KMS-11 (cell line): ENCODE measurements at regions not wholly inside any gene's neighbourhood (a gene's known extent, or its start where the extent isn't known, plus 50 kb on each side); places are given as distances from the start of the nearest gene placed in this dataset.

ENCODE experiments used
- H2AFZ ChIP-seq: fragments of 200-600 bp; sonication (generic); 2 replicates; pipeline ENCODE4 v1.6.1; 2016; ENCODE audit warnings: antibody characterized with exemption, mixed run types, low read depth
- H3K27ac ChIP-seq: fragments of 200-600 bp; sonication (generic); 2 replicates; pipeline ENCODE4 v1.6.1; 2016; ENCODE audit warnings: mild to moderate bottlenecking, mixed run types
- H3K27me3 ChIP-seq: fragments of 200-600 bp; sonication (generic); 2 replicates; pipeline ENCODE4 v1.6.1; 2017; ENCODE audit warnings: mild to moderate bottlenecking, low read depth, mixed run types, moderate library complexity; ENCODE audit not compliant: insufficient read depth
- H3K36me3 ChIP-seq: fragments of 200-600 bp; sonication (generic); 2 replicates; pipeline ENCODE4 v1.6.1; 2017; ENCODE audit warnings: mild to moderate bottlenecking, mixed run types; ENCODE audit not compliant: insufficient read depth
- H3K4me1 ChIP-seq: fragments of 200-600 bp; sonication (generic); 2 replicates; pipeline ENCODE4 v1.6.1; 2016; ENCODE audit warnings: mild to moderate bottlenecking, low read depth, mixed run types; ENCODE audit not compliant: poor library complexity, severe bottlenecking
- H3K4me2 ChIP-seq: fragments of 200-600 bp; sonication (generic); 2 replicates; pipeline ENCODE4 v1.7.0; 2016; ENCODE audit warnings: mild to moderate bottlenecking, mixed run types
- H3K4me3 ChIP-seq: fragments of 200-600 bp; sonication (generic); IDR thresholded peaks from 2 replicates; pipeline ENCODE4 v1.6.1; 2017; ENCODE audit warnings: low read depth, low read length, mixed read lengths; ENCODE audit not compliant: insufficient read depth
- H3K79me2 ChIP-seq: fragments of 200-600 bp; sonication (generic); 2 replicates; pipeline ENCODE4 v1.6.1; 2016; ENCODE audit warnings: low read depth, mixed run types; ENCODE audit not compliant: insufficient read depth
- H3K9ac ChIP-seq: fragments of 200-600 bp; sonication (generic); 2 replicates; pipeline ENCODE4 v1.6.1; 2016; ENCODE audit warnings: mild to moderate bottlenecking, mixed run types
- H4K20me1 ChIP-seq: fragments of 200-600 bp; sonication (generic); 2 replicates; pipeline ENCODE4 v1.6.1; 2016; ENCODE audit warnings: mild to moderate bottlenecking, mixed run types; ENCODE audit not compliant: insufficient read depth
- TF ChIP-seq, protein P1 (sequence below): fragments of 200-600 bp; sonication (generic); conservative IDR thresholded peaks from 2 replicates; pipeline ENCODE4 v1.6.1; 2017; ENCODE audit warnings: low read depth, mild to moderate bottlenecking, antibody characterized with exemption, low read length, moderate library complexity, mixed read lengths

DNA sequence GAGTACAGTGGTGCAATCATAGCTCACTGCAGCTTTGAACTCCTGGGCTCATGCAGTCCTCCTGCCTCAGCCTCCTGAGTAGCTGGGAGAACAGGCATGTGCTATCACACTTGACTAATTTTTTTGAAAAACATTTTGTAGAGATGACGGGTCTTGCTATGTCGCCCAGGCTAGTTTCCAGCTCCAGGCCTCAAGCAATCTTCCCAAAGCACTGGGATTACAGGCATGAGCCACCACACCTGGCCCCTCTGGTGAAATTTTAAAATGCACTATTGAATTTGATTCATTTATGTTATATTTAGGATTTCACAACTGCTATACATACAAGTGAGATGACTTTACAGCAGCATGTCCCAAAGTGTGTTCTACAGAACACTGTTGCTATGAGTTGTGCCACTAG, 50.8 kb upstream of the TPM1 start:
- H3K79me2 ChIP-seq = no peaks in the 10 kb centered on the region
- no peaks in the 10 kb centered on the region for H3K36me3 ChIP-seq
- no peak overlapping the region for H3K4me3 ChIP-seq
- H3K4me1 ChIP-seq = no peaks in the 10 kb centered on the region
- H3K9ac ChIP-seq = no peak overlapping the region
- H4K20me1 ChIP-seq = no peaks in the 10 kb centered on the region
- no peaks in the 10 kb centered on the region for H3K27me3 ChIP-seq
- H2AFZ ChIP-seq = no peak overlapping the region
- no peak overlapping the region for H3K4me2 ChIP-seq
- TF ChIP-seq, protein P1, sequence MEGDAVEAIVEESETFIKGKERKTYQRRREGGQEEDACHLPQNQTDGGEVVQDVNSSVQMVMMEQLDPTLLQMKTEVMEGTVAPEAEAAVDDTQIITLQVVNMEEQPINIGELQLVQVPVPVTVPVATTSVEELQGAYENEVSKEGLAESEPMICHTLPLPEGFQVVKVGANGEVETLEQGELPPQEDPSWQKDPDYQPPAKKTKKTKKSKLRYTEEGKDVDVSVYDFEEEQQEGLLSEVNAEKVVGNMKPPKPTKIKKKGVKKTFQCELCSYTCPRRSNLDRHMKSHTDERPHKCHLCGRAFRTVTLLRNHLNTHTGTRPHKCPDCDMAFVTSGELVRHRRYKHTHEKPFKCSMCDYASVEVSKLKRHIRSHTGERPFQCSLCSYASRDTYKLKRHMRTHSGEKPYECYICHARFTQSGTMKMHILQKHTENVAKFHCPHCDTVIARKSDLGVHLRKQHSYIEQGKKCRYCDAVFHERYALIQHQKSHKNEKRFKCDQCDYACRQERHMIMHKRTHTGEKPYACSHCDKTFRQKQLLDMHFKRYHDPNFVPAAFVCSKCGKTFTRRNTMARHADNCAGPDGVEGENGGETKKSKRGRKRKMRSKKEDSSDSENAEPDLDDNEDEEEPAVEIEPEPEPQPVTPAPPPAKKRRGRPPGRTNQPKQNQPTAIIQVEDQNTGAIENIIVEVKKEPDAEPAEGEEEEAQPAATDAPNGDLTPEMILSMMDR = no peak
- no peak overlapping the region for H3K27ac ChIP-seq

DNA sequence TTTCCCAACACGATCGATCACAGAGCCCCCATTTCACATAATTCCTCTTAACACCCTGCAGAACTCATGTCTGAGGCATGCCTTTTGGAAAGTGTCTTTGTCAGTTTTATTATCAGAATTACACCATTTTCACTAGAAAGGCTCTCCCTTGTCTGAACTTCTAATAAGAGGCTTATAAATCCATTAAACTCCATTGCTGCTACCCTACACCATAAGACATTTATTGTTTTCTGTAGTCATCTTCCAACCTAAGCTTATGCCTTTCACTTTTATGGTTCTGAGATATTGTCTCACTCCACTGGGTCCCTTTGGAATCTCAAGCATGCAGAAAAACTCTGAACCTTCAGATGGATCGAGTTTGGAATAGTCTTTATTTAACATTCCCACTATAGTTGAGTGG, 50.2 kb upstream of the TPM1 start:
- TF ChIP-seq, protein P1 = no peak
- no peaks in the 10 kb centered on the region for H3K4me1 ChIP-seq
- H3K79me2 ChIP-seq = no peaks in the 10 kb centered on the region

More for the DNA sequence above, 50.2 kb upstream of the TPM1 start:
- H3K4me3 ChIP-seq = no peak overlapping the region
- no peaks in the 10 kb centered on the region for H3K27me3 ChIP-seq
- no peak overlapping the region for H2AFZ ChIP-seq
- H3K4me2 ChIP-seq = no peak overlapping the region
- H4K20me1 ChIP-seq = no peaks in the 10 kb centered on the region
- H3K27ac ChIP-seq = no peak overlapping the region
- no peaks in the 10 kb centered on the region for H3K36me3 ChIP-seq
- no peak overlapping the region for H3K9ac ChIP-seq
